H9 (cell line): ENCODE measurements at regions not wholly inside any gene's neighbourhood (a gene's known extent, or its start where the extent isn't known, plus 50 kb on each side); places are given as distances from the start of the nearest gene placed in this dataset.

Source experiments
- DNase-seq: peaks from one replicate; pipeline ENCODE4 v3.0.0-alpha.2; 2017
- H2AFZ ChIP-seq: one replicate; pipeline ENCODE4 v1.6.1; 2013; ENCODE audit warnings: mild to moderate bottlenecking, low read length, control low read depth, moderate library complexity
- H2AK5ac ChIP-seq: 2 replicates; pipeline ENCODE4 v1.6.1; 2013; ENCODE audit warnings: low read length, control low read depth, mixed read lengths; ENCODE audit not compliant: insufficient read length
- H2BK120ac ChIP-seq: one replicate; pipeline ENCODE4 v1.6.1; 2013; ENCODE audit warnings: low read depth, mild to moderate bottlenecking, low read length, control low read depth, inconsistent platforms; ENCODE audit not compliant: poor library complexity, severe bottlenecking
- H2BK12ac ChIP-seq: 2 replicates; pipeline ENCODE4 v1.6.1; 2013; ENCODE audit warnings: low read length, control low read depth, mixed read lengths, low read depth; ENCODE audit not compliant: insufficient read length
- H2BK15ac ChIP-seq: 2 replicates; pipeline ENCODE4 v1.6.1; 2013; ENCODE audit warnings: low read depth, low read length, control low read depth
- H2BK20ac ChIP-seq: one replicate; pipeline ENCODE4 v1.6.1; 2013; ENCODE audit warnings: low read depth, mild to moderate bottlenecking, low read length, control low read depth, inconsistent platforms; ENCODE audit not compliant: poor library complexity, severe bottlenecking
- H2BK5ac ChIP-seq: 2 replicates; pipeline ENCODE4 v1.6.1; 2013; ENCODE audit warnings: low read length, control low read depth, mixed read lengths; ENCODE audit not compliant: insufficient read length
- H3K14ac ChIP-seq: 2 replicates; pipeline ENCODE4 v1.6.1; 2013; ENCODE audit warnings: low read length, control low read depth; ENCODE audit not compliant: insufficient read depth
- H3K18ac ChIP-seq: 2 replicates; pipeline ENCODE4 v1.6.1; 2013; ENCODE audit warnings: low read depth, mild to moderate bottlenecking, mixed read lengths, low read length, control low read depth; ENCODE audit not compliant: insufficient read length
- H3K23ac ChIP-seq: 2 replicates; pipeline ENCODE4 v1.6.1; 2013; ENCODE audit warnings: low read length, control low read depth, mixed read lengths, low read depth; ENCODE audit not compliant: insufficient read length
- H3K23me2 ChIP-seq: 2 replicates; pipeline ENCODE4 v1.6.1; 2013; ENCODE audit warnings: low read depth, mild to moderate bottlenecking, mixed read lengths, low read length, control low read depth; ENCODE audit not compliant: insufficient read length, poor library complexity, severe bottlenecking
- H3K27ac ChIP-seq: 2 replicates; pipeline ENCODE4 v1.5.1; 2013; ENCODE audit warnings: low read length, control low read depth, mixed read lengths, low read depth; ENCODE audit not compliant: insufficient read length
- H3K27me3 ChIP-seq: 2 replicates; pipeline ENCODE4 v1.6.1; 2013; ENCODE audit warnings: low read length, control low read depth, inconsistent platforms; ENCODE audit not compliant: insufficient read depth
- H3K4ac ChIP-seq: 2 replicates; pipeline ENCODE4 v1.6.1; 2013; ENCODE audit warnings: low read depth, mild to moderate bottlenecking, control low read depth, inconsistent platforms, low read length, moderate library complexity
- H3K4me1 ChIP-seq: 2 replicates; pipeline ENCODE4 v1.6.1; 2013; ENCODE audit warnings: low read length, control low read depth, inconsistent platforms; ENCODE audit not compliant: insufficient read depth
- H3K4me2 ChIP-seq: 2 replicates; pipeline ENCODE4 v1.6.1; 2013; ENCODE audit warnings: low read length, control low read depth, mixed read lengths; ENCODE audit not compliant: insufficient read length, insufficient read depth
- H3K56ac ChIP-seq: 2 replicates; pipeline ENCODE4 v1.6.1; 2013; ENCODE audit warnings: low read depth, mild to moderate bottlenecking, mixed read lengths, low read length, control low read depth; ENCODE audit not compliant: insufficient read length
- H3K79me1 ChIP-seq: 2 replicates; pipeline ENCODE4 v1.6.1; 2013; ENCODE audit warnings: low read depth, mild to moderate bottlenecking, moderate library complexity, low read length, control low read depth, inconsistent platforms; ENCODE audit not compliant: insufficient read depth, poor library complexity, severe bottlenecking
- H3K79me2 ChIP-seq: 2 replicates; pipeline ENCODE4 v1.6.1; 2013; ENCODE audit warnings: low read length, control low read depth, inconsistent platforms; ENCODE audit not compliant: insufficient read depth
- H3K9ac ChIP-seq: 2 replicates; pipeline ENCODE4 v1.6.1; 2013; ENCODE audit warnings: low read length, control low read depth, mixed read lengths; ENCODE audit not compliant: insufficient read length; ENCODE audit errors: extremely low read depth
- H3K9me3 ChIP-seq: one replicate; pipeline ENCODE4 v1.6.1; 2013; ENCODE audit warnings: low read depth, low read length, inconsistent platforms; ENCODE audit not compliant: control insufficient read depth
- H3T11ph ChIP-seq: one replicate; pipeline ENCODE4 v1.6.1; 2013; ENCODE audit warnings: mild to moderate bottlenecking, low read length, control low read depth, inconsistent platforms
- H4K20me1 ChIP-seq: one replicate; pipeline ENCODE4 v1.6.1; 2013; ENCODE audit not compliant: control insufficient read depth, insufficient read length, insufficient read depth
- H4K5ac ChIP-seq: 2 replicates; pipeline ENCODE4 v1.6.1; 2013; ENCODE audit warnings: low read depth, mild to moderate bottlenecking, mixed read lengths, low read length, control low read depth; ENCODE audit not compliant: insufficient read length
- H4K8ac ChIP-seq: replicated peaks from 2 replicates; pipeline ENCODE4 v1.6.1; 2013; ENCODE audit warnings: low read length, control low read depth, mixed read lengths, low read depth; ENCODE audit not compliant: insufficient read length
- H4K91ac ChIP-seq: 2 replicates; pipeline ENCODE4 v1.6.1; 2013; ENCODE audit warnings: low read depth, mild to moderate bottlenecking, moderate library complexity, mixed read lengths, low read length, control low read depth; ENCODE audit not compliant: insufficient read length
- H3K27ac Mint-ChIP-seq, 3 experiments: 2 replicates in 2 of 3; 3 replicates in 1 of 3; pipeline ENCODE4 v1.8.0; 2020 to 2021; ENCODE audit warnings: mixed read lengths in 3 of 3, mild to moderate bottlenecking in 1 of 3, moderate library complexity in 1 of 3
- H3K27me3 Mint-ChIP-seq: 2 replicates; pipeline ENCODE4 v1.8.0; 2021; ENCODE audit warnings: low read depth, mild to moderate bottlenecking, moderate library complexity, mixed read lengths
- H3K36me3 Mint-ChIP-seq, 3 experiments: 2 replicates in 2 of 3; 3 replicates in 1 of 3; pipeline ENCODE4 v1.8.0; 2020 to 2021; ENCODE audit warnings: low read depth in 3 of 3, mixed read lengths in 3 of 3; ENCODE audit not compliant: insufficient read depth in 1 of 3
- H3K4me1 Mint-ChIP-seq, 2 experiments: 2 replicates each; pipeline ENCODE4 v1.8.0; 2020; ENCODE audit warnings: mixed read lengths in 2 of 2
- H3K4me3 Mint-ChIP-seq, 2 experiments: 2 replicates in 1 of 2; 3 replicates in 1 of 2; pipeline ENCODE4 v1.8.0; 2020 to 2021; ENCODE audit warnings: mild to moderate bottlenecking in 2 of 2, mixed read lengths in 2 of 2, moderate library complexity in 1 of 2
- H3K9me3 Mint-ChIP-seq, 2 experiments: 2 replicates in 1 of 2; 3 replicates in 1 of 2; pipeline ENCODE4 v1.8.0; 2020; ENCODE audit warnings: mild to moderate bottlenecking in 2 of 2, mixed read lengths in 2 of 2, moderate library complexity in 1 of 2
- WGBS: extraction: QIAGEN DNeasy Blood & Tissue Kit; methylation state at CpG from one replicate; pipeline ENCODE4 v1.1.7; 2013; ENCODE audit warnings: missing lambda C conversion rate, low lambda C conversion rate, mixed read lengths; ENCODE audit not compliant: insufficient read length; ENCODE audit errors: extremely low coverage; 5-methylcytosine and 5-hydroxymethylcytosine counted together
- TF ChIP-seq, protein P1 (sequence below): fragments of 200-600 bp; sonication (generic); conservative IDR thresholded peaks from 3 replicates; pipeline ENCODE4 v1.8.0; 2021; ENCODE audit warnings: antibody characterized with exemption, mild to moderate bottlenecking

DNA sequence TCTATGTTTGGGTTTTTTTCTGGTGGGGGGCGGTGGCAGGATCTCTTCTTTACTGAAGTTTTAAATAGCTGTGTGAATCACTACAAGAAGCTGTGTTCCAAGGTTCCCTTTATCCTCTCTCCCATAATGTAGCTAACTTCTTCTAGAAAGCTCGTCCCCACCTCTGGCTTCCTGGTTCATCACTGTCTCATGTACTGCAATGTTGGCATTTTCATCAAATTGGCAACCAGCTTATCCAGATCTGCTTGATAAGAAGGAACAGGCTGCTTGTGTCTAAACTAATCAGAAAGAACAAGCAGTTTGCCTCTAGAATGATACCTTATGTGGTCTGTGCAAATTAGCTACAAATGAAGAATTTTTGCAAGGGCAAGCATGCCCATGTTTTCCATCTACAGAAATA lies 130.8 kb downstream of the WT1 start:
- H4K91ac ChIP-seq = no peak overlapping the region
- TF ChIP-seq, protein P1, sequence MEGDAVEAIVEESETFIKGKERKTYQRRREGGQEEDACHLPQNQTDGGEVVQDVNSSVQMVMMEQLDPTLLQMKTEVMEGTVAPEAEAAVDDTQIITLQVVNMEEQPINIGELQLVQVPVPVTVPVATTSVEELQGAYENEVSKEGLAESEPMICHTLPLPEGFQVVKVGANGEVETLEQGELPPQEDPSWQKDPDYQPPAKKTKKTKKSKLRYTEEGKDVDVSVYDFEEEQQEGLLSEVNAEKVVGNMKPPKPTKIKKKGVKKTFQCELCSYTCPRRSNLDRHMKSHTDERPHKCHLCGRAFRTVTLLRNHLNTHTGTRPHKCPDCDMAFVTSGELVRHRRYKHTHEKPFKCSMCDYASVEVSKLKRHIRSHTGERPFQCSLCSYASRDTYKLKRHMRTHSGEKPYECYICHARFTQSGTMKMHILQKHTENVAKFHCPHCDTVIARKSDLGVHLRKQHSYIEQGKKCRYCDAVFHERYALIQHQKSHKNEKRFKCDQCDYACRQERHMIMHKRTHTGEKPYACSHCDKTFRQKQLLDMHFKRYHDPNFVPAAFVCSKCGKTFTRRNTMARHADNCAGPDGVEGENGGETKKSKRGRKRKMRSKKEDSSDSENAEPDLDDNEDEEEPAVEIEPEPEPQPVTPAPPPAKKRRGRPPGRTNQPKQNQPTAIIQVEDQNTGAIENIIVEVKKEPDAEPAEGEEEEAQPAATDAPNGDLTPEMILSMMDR = no peak
- H3K9ac ChIP-seq = no peak overlapping the region
- no peak overlapping the region for H3K18ac ChIP-seq
- H2AK5ac ChIP-seq = no peak overlapping the region
- no peak overlapping the region for H2BK5ac ChIP-seq
- Mint-ChIP-seq H3K27ac (no peak overlapping the region), H3K4me3 (no peak overlapping the region), H3K27me3 (peaks cover 2% of the 10 kb centered on the region), H3K9me3 (no peaks in the 10 kb centered on the region), H3K4me1 (peaks cover 2 to 5% of the 10 kb centered on the region in 2 experiments; a peak in 1 of 4 replicates), H3K36me3 (no peaks in the 10 kb centered on the region)
- H4K20me1 ChIP-seq = no peaks in the 10 kb centered on the region
- no peak overlapping the region for H2BK20ac ChIP-seq
- no peaks in the 10 kb centered on the region for H3K9me3 ChIP-seq
- no peak overlapping the region for H2BK12ac ChIP-seq
- no peak for DNase-seq
- no peak overlapping the region for H2BK15ac ChIP-seq
- no peaks in the 10 kb centered on the region for H3K4me1 ChIP-seq
- no peak overlapping the region for H2AFZ ChIP-seq
- H3K23me2 ChIP-seq = no peaks in the 10 kb centered on the region
- no peak overlapping the region for H4K5ac ChIP-seq
- H3K4me2 ChIP-seq = no peak overlapping the region
- H3K23ac ChIP-seq = no peak overlapping the region
- H3K79me1 ChIP-seq = no peaks in the 10 kb centered on the region
- no peak overlapping the region for H3T11ph ChIP-seq
- H3K27ac ChIP-seq = no peak overlapping the region
- H4K8ac ChIP-seq = no peak overlapping the region
- no peaks in the 10 kb centered on the region for H3K79me2 ChIP-seq
- H3K4ac ChIP-seq = no peak overlapping the region
- H3K27me3 ChIP-seq = no peaks in the 10 kb centered on the region
- no CpG with 5 or more reads among the region's 2 CpGs for WGBS
- no peak overlapping the region for H3K56ac ChIP-seq
- no peak overlapping the region for H3K14ac ChIP-seq
- H2BK120ac ChIP-seq = no peak overlapping the region
